ENCODE measurements at regions not wholly inside any gene's neighbourhood (a gene's known extent, or its start where the extent isn't known, plus 50 kb on each side); places are given as distances from the start of the nearest gene placed in this dataset.

- no peak for TF ChIP-seq CTCF (IDR thresholded peaks at IDR 0.05)
- TF ChIP-seq POLR2AphosphoS5 (IDR thresholded peaks at IDR 0.05): no peak
- no peak for TF ChIP-seq EP300 (IDR thresholded peaks at IDR 0.05)
Measured at GRCh38 chr4:14399848-14400247, 602.4 kb upstream of the CPEB2 start.

Measured in esophagus muscularis mucosa (tissue), 4 donors.